IMR-90 (cell line): ENCODE measurements at regions not wholly inside any gene's neighbourhood (a gene's known extent, or its start where the extent isn't known, plus 50 kb on each side); places are given as distances from the start of the nearest gene placed in this dataset.

Experiments
- ATAC-seq: fragments of 200-7000 bp; cut with Tn5 transposase; 2 replicates; pipeline ENCODE4 v1.9.1; 2020; ENCODE audit warnings: low read depth, mild to moderate bottlenecking, moderate library complexity
- BruUV-seq: library from RNA; stranded (reverse); fragments of 400-500 nt; replicated peaks from 2 replicates; lab custom pipeline; 2021; lab: Mats Ljungman, UMichigan
- CTCF ChIA-PET: fragments of 300-600 bp; formaldehyde crosslinking; extraction: SDS; loops from one replicate; lab custom pipeline; 2021; ENCODE audit warnings: antibody characterized with exemption; lab: Yijun Ruan, JAX
- POLR2A ChIA-PET: fragments of 300-600 bp; sonication (Branson Sonifier 250); formaldehyde crosslinking; loops from one replicate; lab custom pipeline; 2022; ENCODE audit warnings: antibody characterized with exemption; ENCODE audit not compliant: unreplicated experiment; lab: Charles Lee
- DNase-seq: peaks from one replicate; pipeline ENCODE4 v3.0.0; 2013
- H2AFZ ChIP-seq: replicated peaks from 2 replicates; pipeline ENCODE3; 2013; ENCODE audit warnings: low read length, mild to moderate bottlenecking; ENCODE audit not compliant: poor library complexity
- H2AK5ac ChIP-seq: 2 replicates; pipeline ENCODE4 v1.6.1; 2013; ENCODE audit warnings: low read depth, low read length, inconsistent platforms
- H2AK9ac ChIP-seq: replicated peaks from 2 replicates; pipeline ENCODE3; 2013; ENCODE audit warnings: mild to moderate bottlenecking, low read depth, low read length, moderate library complexity; ENCODE audit not compliant: poor library complexity
- H2BK120ac ChIP-seq: 2 replicates; pipeline ENCODE4 v1.6.1; 2013; ENCODE audit warnings: low read depth, low read length, inconsistent platforms
- H2BK15ac ChIP-seq: 3 replicates; pipeline ENCODE4 v1.6.1; 2013; ENCODE audit warnings: low read depth, low read length, inconsistent platforms
- H2BK20ac ChIP-seq: 2 replicates; pipeline ENCODE4 v1.6.1; 2013; ENCODE audit warnings: low read depth, mild to moderate bottlenecking, inconsistent platforms, low read length, moderate library complexity
- H2BK5ac ChIP-seq: 2 replicates; pipeline ENCODE4 v1.6.1; 2013; ENCODE audit warnings: mild to moderate bottlenecking, low read depth, low read length, inconsistent platforms; ENCODE audit not compliant: poor library complexity, severe bottlenecking
- H3K14ac ChIP-seq: replicated peaks from 2 replicates; pipeline ENCODE4 v1.6.1; 2013; ENCODE audit warnings: low read depth, low read length, inconsistent platforms
- H3K18ac ChIP-seq: 2 replicates; pipeline ENCODE4 v1.6.1; 2013; ENCODE audit warnings: low read depth, low read length, control low read depth
- H3K23ac ChIP-seq: 2 replicates; pipeline ENCODE4 v1.6.1; 2013; ENCODE audit warnings: low read depth, low read length, inconsistent platforms
- H3K27ac ChIP-seq: 2 replicates; pipeline ENCODE4 v1.5.1; 2013; ENCODE audit warnings: mild to moderate bottlenecking, control low read depth, low read length; ENCODE audit not compliant: insufficient read depth
- H3K27me3 ChIP-seq: 2 replicates; pipeline ENCODE4 v1.6.1; 2013; ENCODE audit warnings: low read length; ENCODE audit not compliant: control insufficient read depth, insufficient read depth
- H3K36me3 ChIP-seq: 2 replicates; pipeline ENCODE4 v1.6.1; 2013; ENCODE audit warnings: low read length, mixed read lengths; ENCODE audit not compliant: control insufficient read depth, insufficient read depth
- H3K4ac ChIP-seq: 2 replicates; pipeline ENCODE4 v1.6.1; 2013; ENCODE audit warnings: low read depth, low read length, inconsistent platforms
- H3K4me1 ChIP-seq: 2 replicates; pipeline ENCODE4 v1.6.1; 2013; ENCODE audit warnings: low read length, mixed read lengths; ENCODE audit not compliant: control insufficient read depth, insufficient read depth
- H3K4me2 ChIP-seq: 2 replicates; pipeline ENCODE4 v1.6.1; 2013; ENCODE audit warnings: low read depth, mild to moderate bottlenecking, control low read depth, low read length, moderate library complexity
- H3K4me3 ChIP-seq: 2 replicates; pipeline ENCODE4 v1.5.1; 2013; ENCODE audit warnings: low read depth, mild to moderate bottlenecking, control low read depth, low read length, moderate library complexity; ENCODE audit not compliant: insufficient read depth
- H3K56ac ChIP-seq: 2 replicates; pipeline ENCODE4 v1.6.1; 2013; ENCODE audit warnings: low read length, inconsistent platforms; ENCODE audit not compliant: insufficient read depth; ENCODE audit errors: extremely low read depth
- H3K79me1 ChIP-seq, 2 experiments: 2 replicates each; pipeline ENCODE4 v1.6.1; 2013; ENCODE audit warnings: low read length in 2 of 2, inconsistent platforms in 1 of 2, low read depth in 1 of 2
- H3K9ac ChIP-seq: 2 replicates; pipeline ENCODE4 v1.6.1; 2013; ENCODE audit warnings: low read depth, low read length, control low read depth
- H3K9me1 ChIP-seq: 2 replicates; pipeline ENCODE4 v1.6.1; 2013; ENCODE audit warnings: low read length, inconsistent platforms; ENCODE audit not compliant: insufficient read depth
- H3K9me3 ChIP-seq: 2 replicates; pipeline ENCODE4 v1.6.1; 2013; ENCODE audit warnings: low read length; ENCODE audit not compliant: control insufficient read depth, insufficient read depth
- H4K20me1 ChIP-seq: 2 replicates; pipeline ENCODE4 v1.6.1; 2013; ENCODE audit warnings: low read length, inconsistent platforms; ENCODE audit not compliant: insufficient read depth
- H4K5ac ChIP-seq: 2 replicates; pipeline ENCODE4 v1.6.1; 2013; ENCODE audit warnings: mild to moderate bottlenecking, low read depth, low read length, control low read depth
- H4K8ac ChIP-seq, 2 experiments: 2 replicates each; pipeline ENCODE4 v1.6.1; 2013; ENCODE audit warnings: low read depth in 2 of 2, low read length in 2 of 2, control low read depth in 1 of 2, inconsistent platforms in 1 of 2
- H4K91ac ChIP-seq: 2 replicates; pipeline ENCODE4 v1.6.1; 2013; ENCODE audit warnings: low read depth, low read length, inconsistent platforms; ENCODE audit not compliant: insufficient read depth
- CEBPB ChIP-seq: IDR thresholded peaks from 2 replicates; pipeline ENCODE4 v1.6.1; 2012; ENCODE audit warnings: low read depth, low read length, improper control_type of control experiment
- CHD1 ChIP-seq: IDR thresholded peaks from 2 replicates; pipeline ENCODE4 v1.6.1; 2012; ENCODE audit warnings: low read depth, low read length, improper control_type of control experiment
- FOS ChIP-seq: fragments of 150-350 bp; IDR thresholded peaks from 2 replicates; pipeline ENCODE4 v1.6.1; 2016; ENCODE audit warnings: low read depth, low read length
- MAFK ChIP-seq: IDR thresholded peaks from 2 replicates; pipeline ENCODE4 v1.6.1; 2012; ENCODE audit warnings: low read depth, low read length, improper control_type of control experiment
- MAZ ChIP-seq: IDR thresholded peaks from 2 replicates; pipeline ENCODE4 v1.6.1; 2012; ENCODE audit warnings: low read depth, mild to moderate bottlenecking, low read length, improper control_type of control experiment, moderate library complexity, borderline replicate concordance
- MXI1 ChIP-seq: IDR thresholded peaks from 2 replicates; pipeline ENCODE4 v1.6.1; 2012; ENCODE audit warnings: low read depth, mild to moderate bottlenecking, low read length, moderate library complexity, borderline replicate concordance
- NFE2L2 ChIP-seq: fragments of 150-350 bp; IDR thresholded peaks from 2 replicates; pipeline ENCODE4 v1.6.1; 2016; ENCODE audit warnings: low read depth, mild to moderate bottlenecking, low read length
- RAD21 ChIP-seq: IDR thresholded peaks from 2 replicates; pipeline ENCODE4 v1.6.1; 2012; ENCODE audit warnings: low read length, improper control_type of control experiment
- RCOR1 ChIP-seq: IDR thresholded peaks from 2 replicates; pipeline ENCODE4 v1.6.1; 2012; ENCODE audit warnings: mild to moderate bottlenecking, low read length, improper control_type of control experiment; ENCODE audit not compliant: insufficient replicate concordance
- SMC3 ChIP-seq: fragments of 150-350 bp; IDR thresholded peaks from 2 replicates; pipeline ENCODE4 v1.6.1; 2016; ENCODE audit warnings: low read depth, mild to moderate bottlenecking, antibody characterized with exemption, low read length, moderate library complexity
- USF2 ChIP-seq: fragments of 150-350 bp; IDR thresholded peaks from 2 replicates; pipeline ENCODE4 v1.6.1; 2017; ENCODE audit warnings: mild to moderate bottlenecking, antibody characterized with exemption, low read length, low read depth
- WGBS, 2 experiments: methylation state at CpG; one replicate each; pipeline versions ENCODE4 v1.1.5 to v1.1.7; 2013; ENCODE audit warnings: missing lambda C conversion rate in 2 of 2; ENCODE audit not compliant: insufficient read length in 1 of 2; ENCODE audit errors: extremely low coverage in 2 of 2; 5-methylcytosine and 5-hydroxymethylcytosine counted together
- dilution Hi-C: fragments of 300-500 bp; cut with HindIII; formaldehyde crosslinking; loops from one replicate; pipeline ENCODE4 v1.14.3; 2018; ENCODE audit warnings: low sequenced_read_pairs; ENCODE audit not compliant: unreplicated experiment
- in situ Hi-C: fragments of 300-500 bp; cut with MboI; formaldehyde crosslinking; loops from 3 replicates; pipeline ENCODE4 v1.14.3; 2019; ENCODE audit warnings: low sequenced_read_pairs, inconsistent platforms, mixed read lengths
- intact Hi-C: fragments of 100-400 bp; cut with micrococcal nuclease; formaldehyde crosslinking; loops from 2 replicates; pipeline ENCODE4 v1.10.0; 2022
- TF ChIP-seq, protein P1 (sequence below): fragments of 150-350 bp; IDR thresholded peaks from 2 replicates; pipeline ENCODE4 v1.6.1; 2016; ENCODE audit warnings: low read depth, mild to moderate bottlenecking, low read length, moderate library complexity, borderline replicate concordance
- TF ChIP-seq, protein P2 (sequence below): conservative IDR thresholded peaks from 2 replicates; pipeline ENCODE4 v1.5.1; 2012; ENCODE audit warnings: mild to moderate bottlenecking, low read depth, low read length, improper control_type of control experiment

GRCh38 chr18:44562986-44563385, 117.7 kb upstream of the SETBP1 start:
- POLR2A ChIA-PET: no interaction called here
- H3K56ac ChIP-seq: no peak overlapping the region
- no peak overlapping the region for H3K27ac ChIP-seq
- no peaks in the 10 kb centered on the region for H3K9me3 ChIP-seq
- H3K36me3 ChIP-seq: no peaks in the 10 kb centered on the region
- DNase-seq: no peak
- no peaks in the 10 kb centered on the region for H3K79me1 ChIP-seq
- no peak overlapping the region for H3K4me3 ChIP-seq
- intact Hi-C loops (no loop called here), in situ Hi-C loops (no loop called here), dilution Hi-C loops (no loop called here)
- no peaks in the 10 kb centered on the region for H3K4me1 ChIP-seq
- no peak overlapping the region for H4K91ac ChIP-seq
- H2AK9ac ChIP-seq: no peak overlapping the region
- no peak overlapping the region for H3K23ac ChIP-seq
- H2BK120ac ChIP-seq: no peak overlapping the region
- H3K4me2 ChIP-seq: no peak overlapping the region
- CTCF ChIA-PET: interaction anchor here (0.6 kb wide), 1 partner anchor 760 kb away, joined by 3 read pairs; no protein-coding TSS in a partner anchor
- WGBS, 2 experiments: no CpG with 5 or more reads among the region's 1 CpG
- no peak overlapping the region for H3K9ac ChIP-seq
- BruUV-seq: no TSS peak
- H4K8ac ChIP-seq: no peak overlapping the region
- no peak overlapping the region for H2AFZ ChIP-seq
- H2BK5ac ChIP-seq: no peak overlapping the region
- no peaks in the 10 kb centered on the region for H4K20me1 ChIP-seq
- H3K14ac ChIP-seq: no peak overlapping the region
- no peak overlapping the region for H2BK20ac ChIP-seq
- TF ChIP-seq MAZ (no peak), USF2 (no peak), MAFK (no peak), RAD21 (no peak), CEBPB (no peak), CHD1 (no peak), NFE2L2 (no peak), MXI1 (no peak), FOS (no peak), SMC3 (no peak), RCOR1 (no peak)
- TF ChIP-seq, protein P1, sequence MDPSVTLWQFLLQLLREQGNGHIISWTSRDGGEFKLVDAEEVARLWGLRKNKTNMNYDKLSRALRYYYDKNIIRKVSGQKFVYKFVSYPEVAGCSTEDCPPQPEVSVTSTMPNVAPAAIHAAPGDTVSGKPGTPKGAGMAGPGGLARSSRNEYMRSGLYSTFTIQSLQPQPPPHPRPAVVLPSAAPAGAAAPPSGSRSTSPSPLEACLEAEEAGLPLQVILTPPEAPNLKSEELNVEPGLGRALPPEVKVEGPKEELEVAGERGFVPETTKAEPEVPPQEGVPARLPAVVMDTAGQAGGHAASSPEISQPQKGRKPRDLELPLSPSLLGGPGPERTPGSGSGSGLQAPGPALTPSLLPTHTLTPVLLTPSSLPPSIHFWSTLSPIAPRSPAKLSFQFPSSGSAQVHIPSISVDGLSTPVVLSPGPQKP: no peak
- TF ChIP-seq, protein P2, sequence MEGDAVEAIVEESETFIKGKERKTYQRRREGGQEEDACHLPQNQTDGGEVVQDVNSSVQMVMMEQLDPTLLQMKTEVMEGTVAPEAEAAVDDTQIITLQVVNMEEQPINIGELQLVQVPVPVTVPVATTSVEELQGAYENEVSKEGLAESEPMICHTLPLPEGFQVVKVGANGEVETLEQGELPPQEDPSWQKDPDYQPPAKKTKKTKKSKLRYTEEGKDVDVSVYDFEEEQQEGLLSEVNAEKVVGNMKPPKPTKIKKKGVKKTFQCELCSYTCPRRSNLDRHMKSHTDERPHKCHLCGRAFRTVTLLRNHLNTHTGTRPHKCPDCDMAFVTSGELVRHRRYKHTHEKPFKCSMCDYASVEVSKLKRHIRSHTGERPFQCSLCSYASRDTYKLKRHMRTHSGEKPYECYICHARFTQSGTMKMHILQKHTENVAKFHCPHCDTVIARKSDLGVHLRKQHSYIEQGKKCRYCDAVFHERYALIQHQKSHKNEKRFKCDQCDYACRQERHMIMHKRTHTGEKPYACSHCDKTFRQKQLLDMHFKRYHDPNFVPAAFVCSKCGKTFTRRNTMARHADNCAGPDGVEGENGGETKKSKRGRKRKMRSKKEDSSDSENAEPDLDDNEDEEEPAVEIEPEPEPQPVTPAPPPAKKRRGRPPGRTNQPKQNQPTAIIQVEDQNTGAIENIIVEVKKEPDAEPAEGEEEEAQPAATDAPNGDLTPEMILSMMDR: no peak
- no peak overlapping the region for H2AK5ac ChIP-seq
- H4K5ac ChIP-seq: no peak overlapping the region
- ATAC-seq: no peak
- no peak overlapping the region for H3K4ac ChIP-seq
- H3K9me1 ChIP-seq: no peaks in the 10 kb centered on the region
- H3K27me3 ChIP-seq: peaks cover 2% of the 10 kb centered on the region; the same call in 1 of the 2 replicates
- H2BK15ac ChIP-seq: no peak overlapping the region
- H3K18ac ChIP-seq: no peak overlapping the region
